ENCODE measurements at regions not wholly inside any gene's neighbourhood (a gene's known extent, or its start where the extent isn't known, plus 50 kb on each side); places are given as distances from the start of the nearest gene placed in this dataset.
"Not testable (repeated sequence)": the region's sequence is repeated elsewhere in the genome, so short reads cannot be mapped to it uniquely, and the experiment has no call there.

GRCh38 chr10:120052964-120053702 is 160.6 kb downstream of the SEC23IP start:
- no peaks in the 10 kb centered on the region for H3K79me2 ChIP-seq
- H3K9ac ChIP-seq: no peak overlapping the region
- H3K4me1 ChIP-seq: no peaks in the 10 kb centered on the region
- H3K4me2 ChIP-seq (ENCODE audit: low read length): no peak overlapping the region
- no peaks in the 10 kb centered on the region for H3K27me3 ChIP-seq (ENCODE audit: control insufficient read depth, insufficient read depth, low read length)
- no peak overlapping the region for H3K4me3 ChIP-seq (ENCODE audit: low read depth, low read length)
- TF ChIP-seq CTCF (IDR thresholded peaks at IDR 0.05): no peak
- no peak overlapping the region for H2AFZ ChIP-seq
- no peak overlapping the region for H3K27ac ChIP-seq
- no peaks in the 10 kb centered on the region for H3K9me3 ChIP-seq (ENCODE audit: control insufficient read depth, low read length)
- no peaks in the 10 kb centered on the region for H3K36me3 ChIP-seq (ENCODE audit: control insufficient read depth, insufficient read depth, low read length)

- H3K4me3 ChIP-seq (ENCODE audit: low read depth, low read length); H2AFZ ChIP-seq; H3K27ac ChIP-seq; H3K36me3 ChIP-seq (ENCODE audit: control insufficient read depth, insufficient read depth, low read length); H3K9ac ChIP-seq; H3K9me3 ChIP-seq (ENCODE audit: control insufficient read depth, low read length); H3K79me2 ChIP-seq; H3K27me3 ChIP-seq (ENCODE audit: control insufficient read depth, insufficient read depth, low read length); H3K4me1 ChIP-seq; H3K4me2 ChIP-seq (ENCODE audit: low read length): not testable (repeated sequence)
Measured at GRCh38 chr10:120059790-120060189, 167.3 kb downstream of the SEC23IP start.

- Histone ChIP-seq H3K9ac (no peak overlapping the region), H3K79me2 (no peaks in the 10 kb centered on the region), H3K36me3 (ENCODE audit: control insufficient read depth, insufficient read depth, low read length) (no peaks in the 10 kb centered on the region), H2AFZ (no peak overlapping the region), H3K4me2 (ENCODE audit: low read length) (no peak overlapping the region), H3K4me3 (ENCODE audit: low read depth, low read length) (no peak overlapping the region), H3K9me3 (ENCODE audit: control insufficient read depth, low read length) (no peaks in the 10 kb centered on the region), H3K27ac (no peak overlapping the region), H3K4me1 (no peaks in the 10 kb centered on the region), H3K27me3 (ENCODE audit: control insufficient read depth, insufficient read depth, low read length) (no peaks in the 10 kb centered on the region)
- no peak for TF ChIP-seq CTCF (IDR thresholded peaks at IDR 0.05)
Measured at GRCh38 chr10:120067427-120067826, 174.9 kb downstream of the SEC23IP start.

- Histone ChIP-seq H3K4me1 (no peaks in the 10 kb centered on the region), H3K4me2 (ENCODE audit: low read length) (no peak overlapping the region), H2AFZ (no peak overlapping the region), H3K9ac (no peak overlapping the region), H3K9me3 (ENCODE audit: control insufficient read depth, low read length) (no peaks in the 10 kb centered on the region), H3K27ac (no peak overlapping the region), H3K36me3 (ENCODE audit: control insufficient read depth, insufficient read depth, low read length) (no peaks in the 10 kb centered on the region), H3K4me3 (ENCODE audit: low read depth, low read length) (no peak overlapping the region), H3K79me2 (no peaks in the 10 kb centered on the region), H3K27me3 (ENCODE audit: control insufficient read depth, insufficient read depth, low read length) (no peaks in the 10 kb centered on the region)
- TF ChIP-seq CTCF (IDR thresholded peaks at IDR 0.05): no peak
Measured at GRCh38 chr10:120069700-120070099, 177.2 kb downstream of the SEC23IP start.

GRCh38 chr10:120075349-120075748 is 182.8 kb downstream of the SEC23IP start:
- H2AFZ ChIP-seq: no peak overlapping the region
- no peak overlapping the region for H3K4me2 ChIP-seq (ENCODE audit: low read length)
- H3K27me3 ChIP-seq (ENCODE audit: control insufficient read depth, insufficient read depth, low read length): no peaks in the 10 kb centered on the region
- H3K36me3 ChIP-seq (ENCODE audit: control insufficient read depth, insufficient read depth, low read length): no peaks in the 10 kb centered on the region
- no peak overlapping the region for H3K4me3 ChIP-seq (ENCODE audit: low read depth, low read length)
- no peak overlapping the region for H3K9ac ChIP-seq
- no peaks in the 10 kb centered on the region for H3K79me2 ChIP-seq
- H3K9me3 ChIP-seq (ENCODE audit: control insufficient read depth, low read length): no peaks in the 10 kb centered on the region
- H3K27ac ChIP-seq: no peak overlapping the region
- TF ChIP-seq CTCF (IDR thresholded peaks at IDR 0.05): no peak
- no peaks in the 10 kb centered on the region for H3K4me1 ChIP-seq

All from parathyroid adenoma (tissue), 2 donors.